Testis (tissue), 2 donors: ENCODE measurements at regions not wholly inside any gene's neighbourhood (a gene's known extent, or its start where the extent isn't known, plus 50 kb on each side); places are given as distances from the start of the nearest gene placed in this dataset.

ENCODE experiments used
- DNase-seq: peaks from one replicate; pipeline ENCODE4 v3.0.0-alpha.2; 2019
- H3K27ac ChIP-seq, 2 donors: fragments of 200-600 bp; sonication (generic); one replicate each; pipeline ENCODE4 v1.5.1; 2019
- H3K27me3 ChIP-seq: fragments of 200-600 bp; sonication (generic); one replicate; pipeline ENCODE4 v1.5.1; 2019
- H3K36me3 ChIP-seq: fragments of 200-600 bp; sonication (generic); one replicate; pipeline ENCODE4 v1.5.1; 2017; ENCODE audit warnings: low read depth; ENCODE audit errors: missing control alignments
- H3K4me1 ChIP-seq: fragments of 200-600 bp; sonication (generic); one replicate; pipeline ENCODE4 v1.5.1; 2019
- H3K4me3 ChIP-seq, 2 donors: fragments of 200-600 bp; sonication (generic); one replicate each; pipeline ENCODE4 v1.5.1; 2017 to 2019
- H3K9me3 ChIP-seq: fragments of 200-600 bp; sonication (generic); one replicate; pipeline ENCODE4 v1.5.1; 2017
- CTCF ChIP-seq, 3 experiments: fragments of 450-650 bp in 2 of 3; fragments of 200-600 bp in 1 of 3; sonication (generic) in 1 of 3; IDR thresholded peaks; one replicate each; pipeline ENCODE4 v1.5.1; 2016 to 2019; ENCODE audit warnings: antibody characterized with exemption in 3 of 3, mild to moderate bottlenecking in 2 of 3, moderate library complexity in 1 of 3
- POLR2A ChIP-seq: fragments of 450-650 bp; IDR thresholded peaks from one replicate; pipeline ENCODE4 v1.6.1; 2017; ENCODE audit warnings: antibody characterized with exemption, mild to moderate bottlenecking, moderate library complexity
- WGBS, 2 donors: methylation state at CpG; one replicate each; pipeline ENCODE4 v1.1.5; 2018; 5-methylcytosine and 5-hydroxymethylcytosine counted together
- intact Hi-C: fragments of 100-400 bp; cut with DNase I; formaldehyde crosslinking; loops from one replicate; pipeline ENCODE4 v1.15.1; 2023; ENCODE audit warnings: low total_unique reads

GRCh38 chr7:19381321-19381720 is 236.1 kb upstream of the FERD3L start:
- Histone ChIP-seq H3K4me1 (no peaks in the 10 kb centered on the region), H3K4me3 (no peak overlapping the region), H3K27ac (no peak overlapping the region), H3K27me3 (no peaks in the 10 kb centered on the region), H3K9me3 (no peaks in the 10 kb centered on the region), H3K36me3 (no peaks in the 10 kb centered on the region)
- intact Hi-C loops, result no loop called here
- no peak for DNase-seq
- 50 to 60% methylated on average over 1 of the region's 1 CpG for WGBS, 2 donors
- no peak for TF ChIP-seq CTCF (IDR thresholded peaks at IDR 0.05)
- TF ChIP-seq POLR2A, result no peak

- no peak for TF ChIP-seq CTCF (IDR thresholded peaks at IDR 0.05)
- TF ChIP-seq POLR2A, result no peak
- Histone ChIP-seq H3K4me1 (no peaks in the 10 kb centered on the region), H3K27me3 (no peaks in the 10 kb centered on the region), H3K36me3 (no peaks in the 10 kb centered on the region), H3K27ac (no peak overlapping the region), H3K4me3 (no peak overlapping the region), H3K9me3 (no peaks in the 10 kb centered on the region)
- intact Hi-C loops, result no loop called here
- no peak for DNase-seq
- 56 to 68% methylated on average over 2 of the region's 2 CpGs for WGBS, 2 donors
Observed at GRCh38 chr7:19378345-19378714, 233.1 kb upstream of the FERD3L start.

- no peak overlapping the region for H3K4me3 ChIP-seq
Observed at GRCh38 chr7:19377611-19378344, 232.6 kb upstream of the FERD3L start.

GRCh38 chr7:19376538-19376937 is 231.3 kb upstream of the FERD3L start:
- 60 to 61% methylated on average over 3 of the region's 3 CpGs for WGBS, 2 donors
- intact Hi-C loops, result no loop called here

More at GRCh38 chr7:19377611-19378344, 232.6 kb upstream of the FERD3L start:
- no peak for DNase-seq
- Histone ChIP-seq H3K36me3 (no peaks in the 10 kb centered on the region), H3K27ac (no peak overlapping the region), H3K27me3 (no peaks in the 10 kb centered on the region), H3K4me1 (no peaks in the 10 kb centered on the region), H3K9me3 (no peaks in the 10 kb centered on the region)
- intact Hi-C loops, result no loop called here
- TF ChIP-seq POLR2A, result no peak
- no peak for TF ChIP-seq CTCF (IDR thresholded peaks at IDR 0.05)
- WGBS, 2 donors, result 44 to 47% methylated on average over 9 of the region's 9 CpGs

More at GRCh38 chr7:19376538-19376937, 231.3 kb upstream of the FERD3L start:
- TF ChIP-seq CTCF (IDR thresholded peaks at IDR 0.05), result no peak
- TF ChIP-seq POLR2A, result no peak
- no peaks in the 10 kb centered on the region for H3K4me1 ChIP-seq
- no peak overlapping the region for H3K4me3 ChIP-seq
- no peak overlapping the region for H3K27ac ChIP-seq
- H3K9me3 ChIP-seq, result no peaks in the 10 kb centered on the region
- H3K27me3 ChIP-seq, result no peaks in the 10 kb centered on the region
- no peak for DNase-seq
- no peaks in the 10 kb centered on the region for H3K36me3 ChIP-seq
